OCI-LY1 (cell line): ENCODE measurements at regions not wholly inside any gene's neighbourhood (a gene's known extent, or its start where the extent isn't known, plus 50 kb on each side); places are given as distances from the start of the nearest gene placed in this dataset.

Experiments used
- H2AFZ ChIP-seq: fragments of 200-600 bp; sonication (generic), shearing (Covaris generic); 2 replicates; pipeline ENCODE4 v1.6.0; 2014; ENCODE audit warnings: antibody characterized with exemption, mild to moderate bottlenecking, low read length
- H3F3A ChIP-seq: fragments of 200-600 bp; sonication (generic), shearing (Covaris generic); 2 replicates; pipeline ENCODE4 v1.6.0; 2014; ENCODE audit warnings: mild to moderate bottlenecking, antibody characterized with exemption, low read length, moderate library complexity; ENCODE audit not compliant: insufficient read depth
- H3K27ac ChIP-seq: fragments of 200-600 bp; sonication (generic); 2 replicates; pipeline ENCODE4 v1.5.1; 2014; ENCODE audit warnings: low read length, mixed run types, mild to moderate bottlenecking, low read depth; ENCODE audit not compliant: poor library complexity, severe bottlenecking
- H3K27me3 ChIP-seq: fragments of 200-600 bp; sonication (generic); 2 replicates; pipeline ENCODE4 v1.6.0; 2014; ENCODE audit warnings: antibody characterized with exemption, mild to moderate bottlenecking, low read length, moderate library complexity; ENCODE audit not compliant: insufficient read depth
- H3K36me3 ChIP-seq: fragments of 200-600 bp; sonication (generic); 2 replicates; pipeline ENCODE4 v1.6.1; 2014; ENCODE audit warnings: mild to moderate bottlenecking, antibody characterized with exemption, low read length, moderate library complexity, mixed read lengths; ENCODE audit not compliant: insufficient read depth
- H3K4me1 ChIP-seq: fragments of 200-600 bp; sonication (generic); 2 replicates; pipeline ENCODE4 v1.5.1; 2014; ENCODE audit warnings: mild to moderate bottlenecking, low read length, moderate library complexity; ENCODE audit not compliant: insufficient read depth, severe bottlenecking
- H3K4me2 ChIP-seq: fragments of 200-600 bp; sonication (generic), shearing (Covaris generic); 2 replicates; pipeline ENCODE4 v1.6.1; 2014; ENCODE audit warnings: low read length
- H3K4me3 ChIP-seq: fragments of 200-600 bp; sonication (generic); 2 replicates; pipeline ENCODE4 v1.5.1; 2014; ENCODE audit warnings: low read length, low read depth, mild to moderate bottlenecking, mixed read lengths; ENCODE audit not compliant: poor library complexity, severe bottlenecking
- H3K79me2 ChIP-seq: fragments of 200-600 bp; shearing (Covaris generic); 2 replicates; pipeline ENCODE4 v1.6.1; 2016; ENCODE audit warnings: mixed run types, low read length, mixed read lengths; ENCODE audit not compliant: insufficient read depth
- H3K9ac ChIP-seq: fragments of 200-600 bp; sonication (generic), shearing (Covaris generic); 2 replicates; pipeline ENCODE4 v1.6.1; 2014; ENCODE audit warnings: mild to moderate bottlenecking, low read length, mixed read lengths
- H3K9me2 ChIP-seq: fragments of 200-600 bp; sonication (generic), shearing (Covaris generic); 2 replicates; pipeline ENCODE4 v1.6.1; 2014; ENCODE audit warnings: low read depth, mild to moderate bottlenecking, low read length, mixed read lengths
- H3K9me3 ChIP-seq: fragments of 200-600 bp; shearing (Covaris generic); 2 replicates; pipeline ENCODE4 v1.6.1; 2014; ENCODE audit warnings: low read length, mixed read lengths
- H4K20me1 ChIP-seq: fragments of 200-600 bp; sonication (generic), shearing (Covaris generic); 2 replicates; pipeline ENCODE4 v1.6.0; 2016; ENCODE audit warnings: mild to moderate bottlenecking, low read length; ENCODE audit not compliant: insufficient read depth
- CTCF ChIP-seq: fragments of 200-600 bp; sonication (generic), shearing (Covaris generic); IDR thresholded peaks from 2 replicates; pipeline ENCODE4 v1.5.1; 2017; ENCODE audit warnings: mild to moderate bottlenecking, antibody characterized with exemption, low read length, moderate library complexity, mixed read lengths
- EZH2 ChIP-seq: fragments of 200-600 bp; sonication (generic), shearing (Covaris generic); IDR thresholded peaks from 2 replicates; pipeline ENCODE4 v1.8.0; 2017; ENCODE audit warnings: borderline replicate concordance, mixed run types, mild to moderate bottlenecking, antibody characterized with exemption, low read length, moderate library complexity, mixed read lengths

GRCh38 chr5:74130155-74130897 lies 504.3 kb downstream of the ARHGEF28 start:
- Histone ChIP-seq H3K9me3 (no peaks in the 10 kb centered on the region), H3K9ac (no peak overlapping the region), H3K4me3 (no peak overlapping the region), H3K27ac (no peak overlapping the region), H4K20me1 (no peaks in the 10 kb centered on the region), H2AFZ (no peak overlapping the region), H3K9me2 (no peaks in the 10 kb centered on the region), H3K4me1 (no peaks in the 10 kb centered on the region), H3K4me2 (no peak overlapping the region), H3F3A (no peaks in the 10 kb centered on the region), H3K27me3 (no peaks in the 10 kb centered on the region), H3K36me3 (no peaks in the 10 kb centered on the region), H3K79me2 (no peaks in the 10 kb centered on the region)
- TF ChIP-seq EZH2 (no peak), CTCF (no peak)

GRCh38 chr5:74127381-74128320 lies 501.7 kb downstream of the ARHGEF28 start:
- H3K27ac ChIP-seq = no peak overlapping the region
- no peak overlapping the region for H3K9ac ChIP-seq
- no peaks in the 10 kb centered on the region for H3K79me2 ChIP-seq
- no peak overlapping the region for H3K4me2 ChIP-seq
- no peaks in the 10 kb centered on the region for H3K27me3 ChIP-seq
- H2AFZ ChIP-seq = no peak overlapping the region
- no peaks in the 10 kb centered on the region for H3K4me1 ChIP-seq
- TF ChIP-seq EZH2 (no peak), CTCF (no peak)
- H3K36me3 ChIP-seq = no peaks in the 10 kb centered on the region
- H4K20me1 ChIP-seq = no peaks in the 10 kb centered on the region
- no peaks in the 10 kb centered on the region for H3F3A ChIP-seq
- H3K9me2 ChIP-seq = no peaks in the 10 kb centered on the region
- no peak overlapping the region for H3K4me3 ChIP-seq
- H3K9me3 ChIP-seq = no peaks in the 10 kb centered on the region

GRCh38 chr5:74126294-74126693 lies 500.3 kb downstream of the ARHGEF28 start:
- Histone ChIP-seq H3K9ac (no peak overlapping the region), H3K27ac (no peak overlapping the region), H3K9me2 (no peaks in the 10 kb centered on the region), H3K4me1 (no peaks in the 10 kb centered on the region), H4K20me1 (no peaks in the 10 kb centered on the region), H3K36me3 (no peaks in the 10 kb centered on the region), H3K9me3 (no peaks in the 10 kb centered on the region), H3K4me2 (no peak overlapping the region), H2AFZ (no peak overlapping the region), H3K27me3 (no peaks in the 10 kb centered on the region), H3K4me3 (no peak overlapping the region), H3K79me2 (no peaks in the 10 kb centered on the region), H3F3A (no peaks in the 10 kb centered on the region)
- TF ChIP-seq EZH2 (no peak), CTCF (no peak)
